ENCODE measurements at regions not wholly inside any gene's neighbourhood (a gene's known extent, or its start where the extent isn't known, plus 50 kb on each side); places are given as distances from the start of the nearest gene placed in this dataset.

GRCh38 chr4:96809563-96809962 lies 969.7 kb downstream of the PDHA2 start:
- no peak overlapping the region for H3K4me3 ChIP-seq (ENCODE audit: low read depth, low read length)
- no peak for DNase-seq (ENCODE audit: low read depth)

- H3K4me3 ChIP-seq (ENCODE audit: low read depth, low read length), result no peak overlapping the region
- no peak for DNase-seq (ENCODE audit: low read depth)
Measured at GRCh38 chr4:96827086-96827485, 987.2 kb downstream of the PDHA2 start.

- DNase-seq (ENCODE audit: low read depth), result no peak
- H3K4me3 ChIP-seq (ENCODE audit: low read depth, low read length), result no peak overlapping the region
Measured at GRCh38 chr4:96833831-96834230, 993.9 kb downstream of the PDHA2 start.

- H3K4me3 ChIP-seq (ENCODE audit: low read depth, low read length), result no peak overlapping the region
- no peak for DNase-seq (ENCODE audit: low read depth)
Measured at GRCh38 chr4:96835991-96836390, 996.1 kb downstream of the PDHA2 start.

- no peak overlapping the region for H3K4me3 ChIP-seq (ENCODE audit: low read depth, low read length)
- DNase-seq (ENCODE audit: low read depth), result no peak
Measured at GRCh38 chr4:96839441-96839840, 999.5 kb downstream of the PDHA2 start.

GRCh38 chr4:96841801-96842200 lies 1001.9 kb downstream of the PDHA2 start:
- no peak for DNase-seq (ENCODE audit: low read depth)
- no peak overlapping the region for H3K4me3 ChIP-seq (ENCODE audit: low read depth, low read length)

GRCh38 chr4:96844858-96845490 lies 1005.1 kb downstream of the PDHA2 start:
- DNase-seq (ENCODE audit: low read depth), result no peak

GRCh38 chr4:96845819-96846218 lies 1005.9 kb downstream of the PDHA2 start:
- no peak overlapping the region for H3K4me3 ChIP-seq (ENCODE audit: low read depth, low read length)
- DNase-seq (ENCODE audit: low read depth), result no peak

More at GRCh38 chr4:96844858-96845490, 1005.1 kb downstream of the PDHA2 start:
- no peak overlapping the region for H3K4me3 ChIP-seq (ENCODE audit: low read depth, low read length)

- no peak for DNase-seq (ENCODE audit: low read depth)
- no peak overlapping the region for H3K4me3 ChIP-seq (ENCODE audit: low read depth, low read length)
Measured at GRCh38 chr4:96874657-96875056, 1034.8 kb downstream of the PDHA2 start.

- DNase-seq (ENCODE audit: low read depth), result no peak
- no peak overlapping the region for H3K4me3 ChIP-seq (ENCODE audit: low read depth, low read length)
Measured at GRCh38 chr4:96879527-96879926, 1039.6 kb downstream of the PDHA2 start.

- H3K4me3 ChIP-seq (ENCODE audit: low read depth, low read length), result no peak overlapping the region
- no peak for DNase-seq (ENCODE audit: low read depth)
Measured at GRCh38 chr4:96887857-96888256, 1048.0 kb downstream of the PDHA2 start.

- no peak for DNase-seq (ENCODE audit: low read depth)
- H3K4me3 ChIP-seq (ENCODE audit: low read depth, low read length), result no peak overlapping the region
Measured at GRCh38 chr4:96894621-96895020, 1054.7 kb downstream of the PDHA2 start.

GRCh38 chr4:96895826-96896225 lies 1055.9 kb downstream of the PDHA2 start:
- no peak for DNase-seq (ENCODE audit: low read depth)
- no peak overlapping the region for H3K4me3 ChIP-seq (ENCODE audit: low read depth, low read length)

GRCh38 chr4:96912716-96913115 lies 1072.8 kb downstream of the PDHA2 start:
- DNase-seq (ENCODE audit: low read depth), result no peak
- H3K4me3 ChIP-seq (ENCODE audit: low read depth, low read length), result no peak overlapping the region

GRCh38 chr4:96913441-96914080 lies 1073.7 kb downstream of the PDHA2 start:
- no peak overlapping the region for H3K4me3 ChIP-seq (ENCODE audit: low read depth, low read length)
- no peak for DNase-seq (ENCODE audit: low read depth)

GRCh38 chr4:96916711-96917110 lies 1076.8 kb downstream of the PDHA2 start:
- no peak overlapping the region for H3K4me3 ChIP-seq (ENCODE audit: low read depth, low read length)
- DNase-seq (ENCODE audit: low read depth), result no peak

- no peak for DNase-seq (ENCODE audit: low read depth)
- H3K4me3 ChIP-seq (ENCODE audit: low read depth, low read length), result no peak overlapping the region
Measured at GRCh38 chr4:96936886-96937285, 1097.0 kb downstream of the PDHA2 start.

GRCh38 chr4:96946552-96946951 lies 1106.7 kb downstream of the PDHA2 start:
- DNase-seq (ENCODE audit: low read depth), result no peak
- no peak overlapping the region for H3K4me3 ChIP-seq (ENCODE audit: low read depth, low read length)

GRCh38 chr4:96952610-96953009 lies 1112.7 kb downstream of the PDHA2 start:
- H3K4me3 ChIP-seq (ENCODE audit: low read depth, low read length), result no peak overlapping the region
- no peak for DNase-seq (ENCODE audit: low read depth)

GRCh38 chr4:96955226-96955625 lies 1115.3 kb downstream of the PDHA2 start:
- no peak overlapping the region for H3K4me3 ChIP-seq (ENCODE audit: low read depth, low read length)
- DNase-seq (ENCODE audit: low read depth), result no peak

GRCh38 chr4:96955691-96956090 lies 1115.8 kb downstream of the PDHA2 start:
- no peak overlapping the region for H3K4me3 ChIP-seq (ENCODE audit: low read depth, low read length)
- DNase-seq (ENCODE audit: low read depth), result no peak

Measured in skeletal muscle cell (primary cell).